Stimulated activated CD8-positive, alpha-beta memory T cell treated with anti-CD3 and anti-CD28 coated beads, Interleukin-7, amount 100 ng/mL, for 1 hour (primary cell): ENCODE measurements at regions not wholly inside any gene's neighbourhood (a gene's known extent, or its start where the extent isn't known, plus 50 kb on each side); places are given as distances from the start of the nearest gene placed in this dataset.
"Not testable (repeated sequence)": the region's sequence is repeated elsewhere in the genome, so short reads cannot be mapped to it uniquely, and the experiment has no call there.

Source experiments
- DNase-seq, 2 donors: peaks; one replicate each; pipeline ENCODE4 v3.0.0-alpha.2; 2020; ENCODE audit warnings: low read depth in 2 of 2

GRCh38 chr18:24624421-24624820 lies 164.0 kb downstream of the HRH4 start:
- DNase-seq = not testable (repeated sequence)

- DNase-seq = no peak
Measured at GRCh38 chr18:24627644-24628315, 167.3 kb downstream of the HRH4 start.

GRCh38 chr18:24628326-24628725 lies 167.9 kb downstream of the HRH4 start:
- no peak for DNase-seq

GRCh38 chr18:24629921-24630320 lies 169.5 kb downstream of the HRH4 start:
- DNase-seq = no peak

- DNase-seq = no peak
Measured at GRCh38 chr18:24630346-24630880, 170.0 kb downstream of the HRH4 start.

- no peak for DNase-seq
Measured at GRCh38 chr18:24631243-24632025, 171.0 kb downstream of the HRH4 start.

GRCh38 chr18:24632158-24632988 lies 171.9 kb downstream of the HRH4 start:
- no peak for DNase-seq

- DNase-seq = no peak
Measured at GRCh38 chr18:24633121-24633520, 172.7 kb downstream of the HRH4 start.

- no peak for DNase-seq
Measured at GRCh38 chr18:24649571-24649970, 189.1 kb downstream of the HRH4 start.

- DNase-seq = no peak
Measured at GRCh38 chr18:24651434-24651833, 191.0 kb downstream of the HRH4 start.

- no peak for DNase-seq
Measured at GRCh38 chr18:24656050-24656449, 195.6 kb downstream of the HRH4 start.

- DNase-seq = no peak
Measured at GRCh38 chr18:24656551-24657443, 196.4 kb downstream of the HRH4 start.

- DNase-seq = no peak
Measured at GRCh38 chr18:24657444-24657842, 197.0 kb downstream of the HRH4 start.

- DNase-seq = no peak
Measured at GRCh38 chr18:24658302-24658701, 197.9 kb downstream of the HRH4 start.

- DNase-seq = peak in 1 of 2 donors; percentile 1
Measured at GRCh38 chr18:24659827-24660720, 199.6 kb downstream of the HRH4 start.

GRCh38 chr18:24660956-24661355 lies 200.5 kb downstream of the HRH4 start:
- no peak for DNase-seq

GRCh38 chr18:24662412-24662821 lies 202.0 kb downstream of the HRH4 start:
- DNase-seq = no peak

GRCh38 chr18:24663026-24663425 lies 202.6 kb downstream of the HRH4 start:
- no peak for DNase-seq

- DNase-seq = no peak
Measured at GRCh38 chr18:24669015-24669414, 208.6 kb downstream of the HRH4 start.

- DNase-seq = no peak
Measured at GRCh38 chr18:24669502-24669901, 209.1 kb downstream of the HRH4 start.
